Body of pancreas (tissue), 4 donors: ENCODE measurements at regions not wholly inside any gene's neighbourhood (a gene's known extent, or its start where the extent isn't known, plus 50 kb on each side); places are given as distances from the start of the nearest gene placed in this dataset.

Experiments used
- ATAC-seq: fragments of 150-250 bp; one replicate; pipeline ENCODE4 v1.9.1; 2016
- DNase-seq, 4 donors: peaks; one replicate each; pipeline ENCODE4 v3.0.0-alpha.2; 2019
- H3K27ac ChIP-seq, 4 donors: fragments of 200-600 bp; sonication (generic); 1 replicate in 3 of 4; 2 replicates in 1 of 4; pipeline versions ENCODE4 v1.5.1 to v1.6.1; 2016 to 2019; ENCODE audit warnings: mild to moderate bottlenecking in 1 of 4, mixed read lengths in 1 of 4, moderate library complexity in 1 of 4
- H3K27me3 ChIP-seq, 2 donors: fragments of 200-600 bp; sonication (generic); one replicate each; pipeline ENCODE4 v1.6.0; 2016; ENCODE audit warnings: mild to moderate bottlenecking in 1 of 2
- H3K36me3 ChIP-seq, 2 donors: fragments of 200-600 bp; sonication (generic); replicated peaks in 1 of 2; 2 replicates each; pipeline ENCODE4 v1.5.1; 2016; ENCODE audit warnings: low read depth in 2 of 2; ENCODE audit not compliant: insufficient read depth in 1 of 2
- H3K4me1 ChIP-seq: fragments of 200-600 bp; sonication (generic); one replicate; pipeline ENCODE4 v1.6.0; 2016
- H3K4me3 ChIP-seq, 2 donors: fragments of 200-600 bp; sonication (generic); 1 replicate in 1 of 2; 2 replicates in 1 of 2; pipeline ENCODE4 v1.5.1; 2016 to 2019
- H3K9me3 ChIP-seq, 3 donors: fragments of 200-600 bp; sonication (generic); 1 replicate in 2 of 3; 2 replicates in 1 of 3; pipeline ENCODE4 v1.5.1; 2016
- POLR2A ChIP-seq, 3 donors: fragments of 450-650 bp; IDR thresholded peaks; one replicate each; pipeline ENCODE4 v1.6.1; 2016; ENCODE audit warnings: antibody characterized with exemption in 3 of 3, mild to moderate bottlenecking in 2 of 3
- WGBS, 2 donors: methylation state at CpG; one replicate each; pipeline ENCODE4 v1.1.5; 2017; 5-methylcytosine and 5-hydroxymethylcytosine counted together
- intact Hi-C: fragments of 100-400 bp; cut with DNase I; formaldehyde crosslinking; loops from one replicate; pipeline ENCODE4 v1.15.1; 2023
- TF ChIP-seq, protein P1 (sequence below), 7 experiments: fragments of 450-650 bp in 4 of 7; fragments of 200-600 bp in 3 of 7; sonication (generic) in 3 of 7; IDR thresholded peaks; one replicate each; pipeline ENCODE4 v1.5.1; 2016 to 2019; ENCODE audit warnings: antibody characterized with exemption in 7 of 7

DNA sequence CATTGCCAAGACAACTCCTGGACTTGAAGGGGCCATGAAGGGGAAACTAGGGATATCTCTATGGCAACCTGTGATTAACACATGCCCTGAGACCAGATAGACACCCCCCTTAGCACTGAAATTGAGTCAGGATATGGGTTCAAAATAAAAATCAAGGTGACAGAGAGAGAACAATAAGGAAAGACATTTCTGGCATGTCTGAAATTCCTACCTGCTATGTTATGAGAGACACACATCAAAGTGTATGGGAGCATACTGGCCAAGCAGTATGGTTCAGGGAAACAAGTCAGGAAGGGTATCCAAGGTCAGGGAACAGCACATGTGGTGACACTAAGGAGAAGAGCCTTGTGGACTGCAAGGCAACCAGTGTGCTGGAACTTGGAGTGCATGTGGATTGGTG, 388.7 kb downstream of the SHQ1 start:
- TF ChIP-seq, protein P1, sequence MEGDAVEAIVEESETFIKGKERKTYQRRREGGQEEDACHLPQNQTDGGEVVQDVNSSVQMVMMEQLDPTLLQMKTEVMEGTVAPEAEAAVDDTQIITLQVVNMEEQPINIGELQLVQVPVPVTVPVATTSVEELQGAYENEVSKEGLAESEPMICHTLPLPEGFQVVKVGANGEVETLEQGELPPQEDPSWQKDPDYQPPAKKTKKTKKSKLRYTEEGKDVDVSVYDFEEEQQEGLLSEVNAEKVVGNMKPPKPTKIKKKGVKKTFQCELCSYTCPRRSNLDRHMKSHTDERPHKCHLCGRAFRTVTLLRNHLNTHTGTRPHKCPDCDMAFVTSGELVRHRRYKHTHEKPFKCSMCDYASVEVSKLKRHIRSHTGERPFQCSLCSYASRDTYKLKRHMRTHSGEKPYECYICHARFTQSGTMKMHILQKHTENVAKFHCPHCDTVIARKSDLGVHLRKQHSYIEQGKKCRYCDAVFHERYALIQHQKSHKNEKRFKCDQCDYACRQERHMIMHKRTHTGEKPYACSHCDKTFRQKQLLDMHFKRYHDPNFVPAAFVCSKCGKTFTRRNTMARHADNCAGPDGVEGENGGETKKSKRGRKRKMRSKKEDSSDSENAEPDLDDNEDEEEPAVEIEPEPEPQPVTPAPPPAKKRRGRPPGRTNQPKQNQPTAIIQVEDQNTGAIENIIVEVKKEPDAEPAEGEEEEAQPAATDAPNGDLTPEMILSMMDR (IDR thresholded peaks at IDR 0.05), result no peak
- TF ChIP-seq POLR2A (IDR thresholded peaks at IDR 0.05), result no peak
- intact Hi-C loops, result no loop called here
- Histone ChIP-seq H3K9me3 (no peaks in the 10 kb centered on the region), H3K36me3 (no peaks in the 10 kb centered on the region), H3K27ac (no peak overlapping the region), H3K4me3 (no peak overlapping the region), H3K4me1 (no peaks in the 10 kb centered on the region), H3K27me3 (no peaks in the 10 kb centered on the region)
- no peak for ATAC-seq
- no peak for DNase-seq

DNA sequence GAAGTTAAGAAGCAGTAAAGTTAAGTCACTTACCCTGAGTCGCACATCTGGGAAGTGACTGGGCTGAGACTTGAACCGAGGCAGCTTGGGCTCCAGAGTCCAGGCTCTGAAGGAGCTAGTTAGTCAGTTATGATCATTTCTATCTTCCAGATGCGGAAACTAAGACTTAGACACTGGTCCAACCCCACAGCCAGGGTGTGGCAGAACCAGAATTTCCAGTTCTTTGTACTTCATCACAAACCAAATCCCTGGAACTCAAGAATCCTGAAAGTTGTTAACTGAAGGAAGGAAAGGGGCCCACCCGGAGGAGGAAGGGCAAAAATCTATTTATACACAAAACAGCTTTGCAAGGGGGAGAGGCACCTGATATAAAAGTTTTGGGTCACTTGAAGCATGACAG, 389.9 kb downstream of the SHQ1 start:
- TF ChIP-seq, protein P1 (IDR thresholded peaks at IDR 0.05), result no peak
- TF ChIP-seq POLR2A (IDR thresholded peaks at IDR 0.05), result no peak
- Histone ChIP-seq H3K4me3 (no peak overlapping the region), H3K36me3 (no peaks in the 10 kb centered on the region), H3K4me1 (no peaks in the 10 kb centered on the region), H3K27ac (no peak overlapping the region), H3K9me3 (no peaks in the 10 kb centered on the region), H3K27me3 (no peaks in the 10 kb centered on the region)
- intact Hi-C loops, result no loop called here
- peak in 1 of 4 donors; percentile 15 for DNase-seq
- ATAC-seq, result no peak
- 55 to 61% methylated on average over 4 of the region's 4 CpGs for WGBS, 2 donors

DNA sequence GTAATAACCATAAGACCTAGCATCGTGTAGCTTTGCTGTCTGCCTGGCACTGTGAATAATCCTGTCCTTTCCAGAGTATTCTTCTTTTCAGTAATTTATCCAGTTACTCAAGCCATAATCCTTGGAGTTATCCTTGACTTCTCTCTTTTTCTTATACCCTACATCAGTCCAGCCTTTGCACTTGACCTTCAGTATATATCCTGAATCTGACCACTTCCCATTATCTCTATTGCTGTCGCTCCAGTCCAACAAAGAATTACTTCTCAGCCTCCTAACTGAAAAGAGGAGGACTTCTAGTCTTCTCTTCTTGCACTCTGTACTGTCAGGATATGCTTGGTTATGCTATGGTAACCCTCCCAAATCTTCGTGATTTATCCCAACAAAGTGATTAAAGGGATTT, 393.8 kb downstream of the SHQ1 start:
- TF ChIP-seq, protein P1 (IDR thresholded peaks at IDR 0.05), result no peak
- no peak for TF ChIP-seq POLR2A (IDR thresholded peaks at IDR 0.05)
- H3K27ac ChIP-seq, result no peak overlapping the region
- intact Hi-C loops, result no loop called here
- 70 to 84% methylated on average over 3 of the region's 3 CpGs for WGBS, 2 donors
- H3K27me3 ChIP-seq, result no peaks in the 10 kb centered on the region
- H3K9me3 ChIP-seq, result no peaks in the 10 kb centered on the region
- no peak overlapping the region for H3K4me3 ChIP-seq
- ATAC-seq, result no peak
- no peaks in the 10 kb centered on the region for H3K4me1 ChIP-seq
- no peak for DNase-seq
- no peaks in the 10 kb centered on the region for H3K36me3 ChIP-seq

DNA sequence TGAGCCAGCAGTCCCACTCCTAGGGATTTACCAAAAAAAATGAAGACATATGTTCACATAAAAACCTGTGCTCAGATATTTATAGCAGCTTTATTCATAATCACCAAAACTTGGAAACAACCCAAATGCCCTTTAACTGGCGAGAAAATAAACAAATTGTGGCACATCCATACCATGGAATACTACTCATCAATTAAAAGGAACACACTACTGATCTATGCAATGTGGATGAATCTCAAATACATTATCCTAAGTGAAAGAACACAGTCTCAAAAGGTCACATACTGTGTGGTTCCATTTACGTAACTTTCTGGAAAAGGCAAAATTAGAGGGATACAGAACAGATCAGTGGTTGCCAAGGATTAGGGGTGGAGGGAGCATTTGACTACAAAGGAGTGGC, 394.5 kb downstream of the SHQ1 start:
- ATAC-seq, result no peak
- intact Hi-C loops, result no loop called here
- H3K4me3 ChIP-seq, result no peak overlapping the region
- DNase-seq, result no peak
- no peaks in the 10 kb centered on the region for H3K9me3 ChIP-seq
- H3K27ac ChIP-seq, result no peak overlapping the region
- H3K36me3 ChIP-seq, result no peaks in the 10 kb centered on the region
- no peaks in the 10 kb centered on the region for H3K27me3 ChIP-seq
- no peaks in the 10 kb centered on the region for H3K4me1 ChIP-seq
- WGBS, 2 donors, result 66 to 69% methylated on average over 2 of the region's 2 CpGs
- TF ChIP-seq, protein P1 (IDR thresholded peaks at IDR 0.05), result no peak
- TF ChIP-seq POLR2A (IDR thresholded peaks at IDR 0.05), result no peak

DNA sequence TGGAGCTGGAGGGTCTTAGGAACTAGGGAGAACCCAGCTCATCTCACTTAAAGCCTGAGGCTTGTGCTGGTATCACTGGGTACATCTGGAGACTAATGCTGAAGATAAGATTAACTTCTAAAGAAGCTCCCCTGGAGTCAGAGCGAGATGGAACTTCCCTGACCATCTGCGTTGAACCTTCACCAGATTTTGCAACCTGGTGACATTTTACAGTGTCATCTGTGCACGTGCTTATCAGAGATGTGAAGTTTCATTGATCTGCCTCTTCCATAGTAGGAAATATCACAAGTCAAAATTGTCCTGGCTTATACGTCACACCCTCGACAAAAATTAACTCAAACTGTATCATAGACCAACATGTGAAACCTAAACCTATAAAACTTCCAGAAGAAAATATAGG, 395.5 kb downstream of the SHQ1 start:
- H3K4me3 ChIP-seq, result no peak overlapping the region
- intact Hi-C loops, result no loop called here
- H3K27ac ChIP-seq, result no peak overlapping the region
- TF ChIP-seq, protein P1 (IDR thresholded peaks at IDR 0.05), result no peak
- no peak for TF ChIP-seq POLR2A (IDR thresholded peaks at IDR 0.05)
- peaks cover under 1% of the 10 kb centered on the region for H3K4me1 ChIP-seq
- 56 to 75% methylated on average over 5 of the region's 5 CpGs for WGBS, 2 donors
- ATAC-seq (no peak), DNase-seq (no peak)
- no peaks in the 10 kb centered on the region for H3K9me3 ChIP-seq
- no peaks in the 10 kb centered on the region for H3K27me3 ChIP-seq
- no peaks in the 10 kb centered on the region for H3K36me3 ChIP-seq
